ENCODE measurements at regions not wholly inside any gene's neighbourhood (a gene's known extent, or its start where the extent isn't known, plus 50 kb on each side); places are given as distances from the start of the nearest gene placed in this dataset.

GRCh38 chr4:19987746-19988145 is 264.0 kb upstream of the SLIT2 start:
- TF ChIP-seq POLR2AphosphoS5 (IDR thresholded peaks at IDR 0.05; ENCODE audit: low read depth, low read length): no peak
- no peak for TF ChIP-seq FOXP2 (optimal IDR thresholded peaks at IDR 0.05; ENCODE audit: borderline replicate concordance, extremely low read depth, extremely low read length, insufficient read depth)
- TF ChIP-seq SIN3A (IDR thresholded peaks at IDR 0.05; ENCODE audit: borderline replicate concordance, insufficient read depth, low read length): no peak
- no peak for TF ChIP-seq TAF1 (IDR thresholded peaks at IDR 0.05; ENCODE audit: borderline replicate concordance, insufficient read depth, low read length)
- TF ChIP-seq REST (IDR thresholded peaks at IDR 0.05; ENCODE audit: insufficient read depth in 1 of 2, low read depth in 2 of 2, low read length in 2 of 2): no peak

GRCh38 chr4:19983072-19983471 is 268.6 kb upstream of the SLIT2 start:
- no peak for TF ChIP-seq FOXP2 (optimal IDR thresholded peaks at IDR 0.05; ENCODE audit: borderline replicate concordance, extremely low read depth, extremely low read length, insufficient read depth)
- no peak for TF ChIP-seq SIN3A (IDR thresholded peaks at IDR 0.05; ENCODE audit: borderline replicate concordance, insufficient read depth, low read length)
- TF ChIP-seq POLR2AphosphoS5 (IDR thresholded peaks at IDR 0.05; ENCODE audit: low read depth, low read length): no peak
- no peak for TF ChIP-seq REST (IDR thresholded peaks at IDR 0.05; ENCODE audit: insufficient read depth in 1 of 2, low read depth in 2 of 2, low read length in 2 of 2)

GRCh38 chr4:19982556-19982955 is 269.1 kb upstream of the SLIT2 start:
- TF ChIP-seq SIN3A (IDR thresholded peaks at IDR 0.05; ENCODE audit: borderline replicate concordance, insufficient read depth, low read length) (no peak), REST (IDR thresholded peaks at IDR 0.05; ENCODE audit: insufficient read depth in 1 of 2, low read depth in 2 of 2, low read length in 2 of 2) (no peak), FOXP2 (optimal IDR thresholded peaks at IDR 0.05; ENCODE audit: borderline replicate concordance, extremely low read depth, extremely low read length, insufficient read depth) (no peak), TAF1 (IDR thresholded peaks at IDR 0.05; ENCODE audit: borderline replicate concordance, insufficient read depth, low read length) (no peak), POLR2AphosphoS5 (IDR thresholded peaks at IDR 0.05; ENCODE audit: low read depth, low read length) (no peak)

- TF ChIP-seq POLR2AphosphoS5 (IDR thresholded peaks at IDR 0.05; ENCODE audit: low read depth, low read length) (no peak), SIN3A (IDR thresholded peaks at IDR 0.05; ENCODE audit: borderline replicate concordance, insufficient read depth, low read length) (no peak), FOXP2 (optimal IDR thresholded peaks at IDR 0.05; ENCODE audit: borderline replicate concordance, extremely low read depth, extremely low read length, insufficient read depth) (no peak), TAF1 (IDR thresholded peaks at IDR 0.05; ENCODE audit: borderline replicate concordance, insufficient read depth, low read length) (no peak), REST (IDR thresholded peaks at IDR 0.05; ENCODE audit: insufficient read depth in 1 of 2, low read depth in 2 of 2, low read length in 2 of 2) (no peak)
Observed at GRCh38 chr4:19971829-19972228, 279.9 kb upstream of the SLIT2 start.

GRCh38 chr4:19969492-19969891 is 282.2 kb upstream of the SLIT2 start:
- no peak for TF ChIP-seq POLR2AphosphoS5 (IDR thresholded peaks at IDR 0.05; ENCODE audit: low read depth, low read length)
- TF ChIP-seq SIN3A (IDR thresholded peaks at IDR 0.05; ENCODE audit: borderline replicate concordance, insufficient read depth, low read length): no peak
- no peak for TF ChIP-seq FOXP2 (optimal IDR thresholded peaks at IDR 0.05; ENCODE audit: borderline replicate concordance, extremely low read depth, extremely low read length, insufficient read depth)
- TF ChIP-seq TAF1 (IDR thresholded peaks at IDR 0.05; ENCODE audit: borderline replicate concordance, insufficient read depth, low read length): no peak
- TF ChIP-seq REST (IDR thresholded peaks at IDR 0.05; ENCODE audit: insufficient read depth in 1 of 2, low read depth in 2 of 2, low read length in 2 of 2): no peak

Data from PFSK-1 (cell line).